ENCODE measurements at regions not wholly inside any gene's neighbourhood (a gene's known extent, or its start where the extent isn't known, plus 50 kb on each side); places are given as distances from the start of the nearest gene placed in this dataset.
A peak's percentile ranks its signal among the peaks of the same experiment; 100 is the strongest.

GRCh38 chr2:223459328-223459939, 142.7 kb downstream of the SCG2 start:
- TF ChIP-seq EP300 (IDR thresholded peaks at IDR 0.05) (no peak), CTCF (IDR thresholded peaks at IDR 0.05) (peak; percentile 9 to 40 (median 29)), POLR2AphosphoS5 (IDR thresholded peaks at IDR 0.05) (no peak), POLR2A (IDR thresholded peaks at IDR 0.05; ENCODE audit: low read depth) (no peak)
